GM12878 (cell line): ENCODE measurements at regions not wholly inside any gene's neighbourhood (a gene's known extent, or its start where the extent isn't known, plus 50 kb on each side); places are given as distances from the start of the nearest gene placed in this dataset.

Source experiments
- ATAC-seq: fragments of 200-7000 bp; cut with Tn5 transposase; 3 replicates; pipeline ENCODE4 v1.9.1; 2020; ENCODE audit warnings: mild to moderate bottlenecking, moderate library complexity
- BruUV-seq: library from RNA; stranded (reverse); fragments of 400-500 nt; replicated peaks from 2 replicates; lab custom pipeline; 2021; lab: Mats Ljungman, UMichigan
- CTCF ChIA-PET: fragments of 300-600 bp; sonication (Branson Sonifier 250); formaldehyde crosslinking; extraction: SDS; loops from one replicate; lab custom pipeline; 2021; ENCODE audit warnings: inconsistent platforms; lab: Yijun Ruan, JAX
- POLR2A ChIA-PET: fragments of 350-600 bp; formaldehyde crosslinking; extraction: SDS; loops from one replicate; lab custom pipeline; 2021; ENCODE audit warnings: inconsistent platforms; lab: Charles Lee
- RAD21 ChIA-PET: fragments of 300-600 bp; sonication (Branson Sonifier 250); formaldehyde crosslinking; loops from one replicate; lab custom pipeline; 2023; ENCODE audit warnings: antibody characterized with exemption; ENCODE audit not compliant: unreplicated experiment; lab: Charles Lee
- SMC1A ChIA-PET: fragments of 300-600 bp; sonication (Branson Sonifier 250); formaldehyde crosslinking; loops from one replicate; lab custom pipeline; 2023; ENCODE audit not compliant: unreplicated experiment, uncharacterized antibody; lab: Charles Lee
- DNase-seq: peaks from one replicate; pipeline ENCODE4 v3.0.0-alpha.2; 2011; ENCODE audit warnings: low read depth, low spot score
- FAIRE-seq: peaks from 3 replicates; lab custom pipeline; 2011; peaks lifted over from hg19 to GRCh38; lab: Jason Lieb, UNC
- H2AFZ ChIP-seq: 2 replicates; pipeline ENCODE4 v1.6.0; 2011; ENCODE audit warnings: low read depth, low read length, control low read depth; ENCODE audit not compliant: control insufficient read depth
- H3K27ac ChIP-seq: 2 replicates; pipeline ENCODE4 v1.5.1; 2011; ENCODE audit warnings: control low read depth; ENCODE audit not compliant: control insufficient read depth, insufficient read depth
- H3K27me3 ChIP-seq, 2 experiments: replicated peaks in 1 of 2; 2 replicates each; pipeline versions ENCODE4 v1.6.0 to v1.6.1; 2011; ENCODE audit warnings: low read length in 1 of 2; ENCODE audit not compliant: control insufficient read depth in 2 of 2, insufficient read depth in 2 of 2
- H3K36me3 ChIP-seq, 2 experiments: 2 replicates each; pipeline ENCODE4 v1.5.1; 2011; ENCODE audit warnings: low read length in 1 of 2; ENCODE audit not compliant: control insufficient read depth in 2 of 2, insufficient read depth in 2 of 2
- H3K4me1 ChIP-seq: 2 replicates; pipeline ENCODE4 v1.6.1; 2011; ENCODE audit warnings: mild to moderate bottlenecking, low read length, moderate library complexity, mixed read lengths; ENCODE audit not compliant: control insufficient read depth, insufficient read depth
- H3K4me2 ChIP-seq: 2 replicates; pipeline ENCODE4 v1.6.0; 2011; ENCODE audit warnings: control low read depth; ENCODE audit not compliant: control insufficient read depth, insufficient read depth
- H3K4me3 ChIP-seq: fragments of 200-600 bp; sonication (generic); 2 replicates; pipeline ENCODE4 v1.5.1; 2016
- H3K79me2 ChIP-seq: 2 replicates; pipeline ENCODE4 v1.6.0; 2011; ENCODE audit warnings: low read length; ENCODE audit not compliant: control insufficient read depth, insufficient read depth
- H3K9ac ChIP-seq: 2 replicates; pipeline ENCODE4 v1.8.0; 2011; ENCODE audit warnings: low read length, control low read depth, mixed read lengths; ENCODE audit not compliant: control insufficient read depth, insufficient read depth
- H3K9me3 ChIP-seq: replicated peaks from 3 replicates; pipeline ENCODE4 v1.5.1; 2011; ENCODE audit warnings: mild to moderate bottlenecking, low read length; ENCODE audit not compliant: control insufficient read depth, insufficient read depth
- H4K20me1 ChIP-seq: 2 replicates; pipeline ENCODE4 v1.6.0; 2011; ENCODE audit not compliant: control insufficient read depth, insufficient read depth
- ASH2L ChIP-seq: fragments of 300-600, 200-600 bp; sonication (generic); IDR thresholded peaks from 2 replicates; pipeline ENCODE4 v1.6.1; 2017; ENCODE audit warnings: low read depth, mild to moderate bottlenecking, borderline replicate concordance
- DPF2 ChIP-seq: fragments of 450-650 bp; IDR thresholded peaks from 2 replicates; pipeline ENCODE4 v1.6.1; 2017; ENCODE audit warnings: mild to moderate bottlenecking
- FOXM1 ChIP-seq: IDR thresholded peaks from 2 replicates; pipeline ENCODE4 v1.6.1; 2012; ENCODE audit warnings: low read depth, mild to moderate bottlenecking, inconsistent platforms, low read length, moderate library complexity
- HDAC2 ChIP-seq: fragments of 200-600 bp; sonication (generic); IDR thresholded peaks from 2 replicates; pipeline ENCODE4 v1.6.1; 2017
- NFIC ChIP-seq: IDR thresholded peaks from 2 replicates; pipeline ENCODE4 v1.6.1; 2012; ENCODE audit warnings: low read depth, mild to moderate bottlenecking, inconsistent platforms, low read length, moderate library complexity
- NKRF ChIP-seq: fragments of 450-650 bp; conservative IDR thresholded peaks from 2 replicates; pipeline ENCODE4 v1.6.1; 2017; ENCODE audit warnings: mild to moderate bottlenecking, moderate library complexity
- NR2C2 ChIP-seq: IDR thresholded peaks from 2 replicates; pipeline ENCODE4 v1.6.1; 2011; ENCODE audit warnings: borderline replicate concordance, low read depth; ENCODE audit not compliant: control insufficient read depth, insufficient read length
- PAX5 ChIP-seq: IDR thresholded peaks from 2 replicates; pipeline ENCODE4 v1.6.1; 2011; ENCODE audit warnings: low read depth, low read length, borderline replicate concordance
- POLR2A ChIP-seq: IDR thresholded peaks from 2 replicates; pipeline ENCODE4 v1.6.1; 2011; ENCODE audit warnings: low read depth, mild to moderate bottlenecking, low read length
- POLR2AphosphoS5 ChIP-seq: IDR thresholded peaks from 2 replicates; pipeline ENCODE4 v1.6.1; 2011; ENCODE audit warnings: mild to moderate bottlenecking, low read length, inconsistent platforms
- RBBP5 ChIP-seq: fragments of 200-600 bp; sonication (generic); conservative IDR thresholded peaks from 2 replicates; pipeline ENCODE4 v1.6.1; 2016
- REST ChIP-seq: IDR thresholded peaks from 2 replicates; pipeline ENCODE4 v1.6.1; 2012; ENCODE audit warnings: mild to moderate bottlenecking, low read depth, low read length
- SIN3A ChIP-seq: IDR thresholded peaks from 2 replicates; pipeline ENCODE4 v1.6.1; 2012; ENCODE audit warnings: low read depth, low read length, improper control_type of control experiment
- SMAD5 ChIP-seq: IDR thresholded peaks from 2 replicates; pipeline ENCODE4 v1.6.1; 2016; ENCODE audit warnings: antibody characterized with exemption, low read depth
- SREBF2 ChIP-seq: IDR thresholded peaks from 2 replicates; pipeline ENCODE4 v1.6.1; 2012; ENCODE audit warnings: mild to moderate bottlenecking, low read length
- TBL1XR1 ChIP-seq: IDR thresholded peaks from 2 replicates; pipeline ENCODE4 v1.6.1; 2012; ENCODE audit warnings: low read depth, low read length, improper control_type of control experiment
- ZNF24 ChIP-seq: fragments of 450-650 bp; IDR thresholded peaks from 2 replicates; pipeline ENCODE4 v1.6.1; 2017; ENCODE audit warnings: antibody characterized with exemption, mild to moderate bottlenecking
- ZNF622 ChIP-seq: fragments of 450-650 bp; IDR thresholded peaks from 2 replicates; pipeline ENCODE4 v1.6.1; 2017; ENCODE audit warnings: mild to moderate bottlenecking, inconsistent platforms
- WGBS: methylation state at CpG from one replicate; pipeline ENCODE4 v1.1.6; 2016; ENCODE audit warnings: low lambda C conversion rate; ENCODE audit not compliant: insufficient replicate concordance, insufficient coverage; ENCODE audit errors: missing lambda C conversion rate; 5-methylcytosine and 5-hydroxymethylcytosine counted together
- in situ Hi-C: fragments of 300-500 bp; cut with MboI; formaldehyde crosslinking; loops from 9 replicates; pipeline ENCODE4 v1.14.3; 2018; ENCODE audit warnings: mixed read lengths
- intact Hi-C: fragments of 100-400 bp; cut with micrococcal nuclease; formaldehyde crosslinking; loops from one replicate; pipeline ENCODE4 v1.14.2; 2022; ENCODE audit not compliant: unreplicated experiment

GRCh38 chr1:47575855-47576757, 138.3 kb downstream of the FOXD2 start:
- no peaks in the 10 kb centered on the region for H3K4me1 ChIP-seq
- in situ Hi-C loops (no loop called here), intact Hi-C loops (no loop called here)
- peaks cover 2 to 3% of the 10 kb centered on the region in 2 experiments for H3K27me3 ChIP-seq
- DNase-seq = no peak
- no peak overlapping the region for H3K9ac ChIP-seq
- no peak for ATAC-seq
- no peaks in the 10 kb centered on the region for H3K9me3 ChIP-seq
- H2AFZ ChIP-seq = no peak overlapping the region
- H4K20me1 ChIP-seq = no peaks in the 10 kb centered on the region
- ChIA-PET RAD21 (no interaction called here), SMC1A (interaction anchor here (0.6 kb wide), 1 partner anchor 177 kb away, joined by 3 read pairs; no protein-coding TSS in a partner anchor), CTCF (no interaction called here), POLR2A (no interaction called here)
- H3K27ac ChIP-seq = no peak overlapping the region
- BruUV-seq = no TSS peak
- WGBS = 40% methylated on average over 10 of the region's 10 CpGs
- H3K79me2 ChIP-seq = no peaks in the 10 kb centered on the region
- no peak overlapping the region for H3K4me3 ChIP-seq
- FAIRE-seq = no peak
- H3K36me3 ChIP-seq = no peaks in the 10 kb centered on the region
- TF ChIP-seq SREBF2 = no peak
- TF ChIP-seq ZNF622 = no peak
- no peak for TF ChIP-seq REST
- no peak for TF ChIP-seq POLR2A
- TF ChIP-seq SMAD5 = no peak
- no peak for TF ChIP-seq NR2C2
- no peak for TF ChIP-seq SIN3A
- TF ChIP-seq HDAC2 = no peak
- TF ChIP-seq POLR2AphosphoS5 = no peak
- TF ChIP-seq FOXM1 = no peak
- TF ChIP-seq DPF2 = no peak
- TF ChIP-seq NKRF = no peak
- TF ChIP-seq NFIC = no peak
- no peak for TF ChIP-seq PAX5
- no peak for TF ChIP-seq TBL1XR1
- TF ChIP-seq ASH2L = no peak
- no peak for TF ChIP-seq RBBP5
- TF ChIP-seq ZNF24 = no peak
- H3K4me2 ChIP-seq = no peak overlapping the region
